ENCODE measurements at regions not wholly inside any gene's neighbourhood (a gene's known extent, or its start where the extent isn't known, plus 50 kb on each side); places are given as distances from the start of the nearest gene placed in this dataset.
"Not testable (repeated sequence)": the region's sequence is repeated elsewhere in the genome, so short reads cannot be mapped to it uniquely, and the experiment has no call there.

- TF ChIP-seq CTCF (conservative IDR thresholded peaks at IDR 0.05; ENCODE audit: low read length); EZH2phosphoT487 (IDR thresholded peaks at IDR 0.05; ENCODE audit: borderline replicate concordance, low read depth, low read length): not testable (repeated sequence)
Measured at GRCh38 chr16:50486162-50486561, 62.0 kb upstream of the NKD1 start.
